Thyroid gland (tissue), 4 donors: ENCODE measurements at regions not wholly inside any gene's neighbourhood (a gene's known extent, or its start where the extent isn't known, plus 50 kb on each side); places are given as distances from the start of the nearest gene placed in this dataset.

Experiments
- CTCF ChIP-seq, 6 experiments: fragments of 200-600 bp in 3 of 6; fragments of 450-650 bp in 3 of 6; sonication (generic) in 3 of 6; IDR thresholded peaks; one replicate each; pipeline ENCODE4 v1.5.1; 2016 to 2019; ENCODE audit warnings: antibody characterized with exemption in 6 of 6, mild to moderate bottlenecking in 2 of 6, inconsistent platforms in 1 of 6, moderate library complexity in 1 of 6
- POLR2A ChIP-seq, 2 donors: fragments of 450-650 bp; IDR thresholded peaks; one replicate each; pipeline ENCODE4 v1.6.1; 2017; ENCODE audit warnings: antibody characterized with exemption in 2 of 2, mild to moderate bottlenecking in 2 of 2, moderate library complexity in 1 of 2

- TF ChIP-seq CTCF (IDR thresholded peaks at IDR 0.05), result no peak
- TF ChIP-seq POLR2A (IDR thresholded peaks at IDR 0.05), result no peak
Measured at GRCh38 chr12:87227162-87227561, 802.0 kb downstream of the C12orf50 start.
